GM12874 (cell line): ENCODE measurements at regions not wholly inside any gene's neighbourhood (a gene's known extent, or its start where the extent isn't known, plus 50 kb on each side); places are given as distances from the start of the nearest gene placed in this dataset.

Experiments used
- CTCF ChIP-seq: IDR thresholded peaks from 2 replicates; pipeline ENCODE4 v1.5.1; 2011; ENCODE audit warnings: low read depth, mild to moderate bottlenecking, control low read depth, low read length, moderate library complexity; ENCODE audit not compliant: insufficient read depth

GRCh38 chr22:22143448-22143847, 101.1 kb upstream of the VPREB1 start:
- TF ChIP-seq CTCF: no peak

- no peak for TF ChIP-seq CTCF
These were observed 101.9 kb upstream of the VPREB1 start for GRCh38 chr22:22142661-22143060.

- no peak for TF ChIP-seq CTCF
These were observed 102.6 kb upstream of the VPREB1 start for GRCh38 chr22:22141771-22142591.

GRCh38 chr22:22141031-22141430, 103.6 kb upstream of the VPREB1 start:
- no peak for TF ChIP-seq CTCF

- TF ChIP-seq CTCF: no peak
These were observed 105.2 kb upstream of the VPREB1 start for GRCh38 chr22:22139364-22139763.

- no peak for TF ChIP-seq CTCF
These were observed 105.7 kb upstream of the VPREB1 start for GRCh38 chr22:22138915-22139314.

GRCh38 chr22:22137891-22138290, 106.7 kb upstream of the VPREB1 start:
- TF ChIP-seq CTCF: no peak
